ENCODE measurements at regions not wholly inside any gene's neighbourhood (a gene's known extent, or its start where the extent isn't known, plus 50 kb on each side); places are given as distances from the start of the nearest gene placed in this dataset.

GRCh38 chr6:71209626-71210025 is 79.0 kb upstream of the OGFRL1 start:
- no peak overlapping the region for H3K27ac ChIP-seq (replicated peaks)

GRCh38 chr6:71211799-71212198 is 76.8 kb upstream of the OGFRL1 start:
- H3K27ac ChIP-seq (replicated peaks), result no peak overlapping the region
- TF ChIP-seq GABPA (IDR thresholded peaks at IDR 0.05; ENCODE audit: low read depth), result no peak
- no peak for TF ChIP-seq REST (IDR thresholded peaks at IDR 0.05; ENCODE audit: insufficient replicate concordance, low read depth)
- no peak for TF ChIP-seq SPI1 (IDR thresholded peaks at IDR 0.05; ENCODE audit: borderline replicate concordance, low read depth)
- TF ChIP-seq POLR2AphosphoS5 (IDR thresholded peaks at IDR 0.05; ENCODE audit: low read depth), result no peak
- TF ChIP-seq CTCF (IDR thresholded peaks at IDR 0.05; ENCODE audit: insufficient read depth, low read length), result no peak
- DNase-seq (ENCODE audit: low read depth in 1 of 2, low spot score in 1 of 2), result no peak

More at GRCh38 chr6:71209626-71210025, 79.0 kb upstream of the OGFRL1 start:
- TF ChIP-seq GABPA (IDR thresholded peaks at IDR 0.05; ENCODE audit: low read depth), result no peak
- TF ChIP-seq CTCF (IDR thresholded peaks at IDR 0.05; ENCODE audit: insufficient read depth, low read length), result no peak
- no peak for TF ChIP-seq REST (IDR thresholded peaks at IDR 0.05; ENCODE audit: insufficient replicate concordance, low read depth)
- TF ChIP-seq SPI1 (IDR thresholded peaks at IDR 0.05; ENCODE audit: borderline replicate concordance, low read depth), result no peak
- TF ChIP-seq POLR2AphosphoS5 (IDR thresholded peaks at IDR 0.05; ENCODE audit: low read depth), result no peak
- Histone ChIP-seq H3K4me3 (replicated peaks; ENCODE audit: insufficient read depth, low read length) (no peak overlapping the region), H3K27me3 (ENCODE audit: insufficient read depth, poor library complexity, severe bottlenecking) (no peaks in the 10 kb centered on the region)
- no peak for DNase-seq (ENCODE audit: low read depth in 1 of 2, low spot score in 1 of 2)

GRCh38 chr6:71220466-71220865 is 68.1 kb upstream of the OGFRL1 start:
- no peaks in the 10 kb centered on the region for H3K27me3 ChIP-seq (ENCODE audit: insufficient read depth, poor library complexity, severe bottlenecking)
- H3K27ac ChIP-seq (replicated peaks), result no peak overlapping the region
- no peak overlapping the region for H3K4me3 ChIP-seq (replicated peaks; ENCODE audit: insufficient read depth, low read length)
- TF ChIP-seq CTCF (IDR thresholded peaks at IDR 0.05; ENCODE audit: insufficient read depth, low read length), result no peak
- no peak for TF ChIP-seq POLR2AphosphoS5 (IDR thresholded peaks at IDR 0.05; ENCODE audit: low read depth)
- TF ChIP-seq GABPA (IDR thresholded peaks at IDR 0.05; ENCODE audit: low read depth), result no peak
- TF ChIP-seq REST (IDR thresholded peaks at IDR 0.05; ENCODE audit: insufficient replicate concordance, low read depth), result no peak
- no peak for TF ChIP-seq SPI1 (IDR thresholded peaks at IDR 0.05; ENCODE audit: borderline replicate concordance, low read depth)
- DNase-seq (ENCODE audit: low read depth in 1 of 2, low spot score in 1 of 2), result no peak

More at GRCh38 chr6:71211799-71212198, 76.8 kb upstream of the OGFRL1 start:
- Histone ChIP-seq H3K27me3 (ENCODE audit: insufficient read depth, poor library complexity, severe bottlenecking) (no peaks in the 10 kb centered on the region), H3K4me3 (replicated peaks; ENCODE audit: insufficient read depth, low read length) (no peak overlapping the region)

Data from HL-60 (cell line).